Neural cell (in vitro differentiated cells): ENCODE measurements at regions not wholly inside any gene's neighbourhood (a gene's known extent, or its start where the extent isn't known, plus 50 kb on each side); places are given as distances from the start of the nearest gene placed in this dataset.

Experiments used
- CTCF ChIP-seq: fragments of 450-650 bp; IDR thresholded peaks from 2 replicates; pipeline ENCODE4 v1.5.1; 2014; ENCODE audit warnings: antibody characterized with exemption, mild to moderate bottlenecking, moderate library complexity; ENCODE audit not compliant: poor library complexity, severe bottlenecking
- EP300 ChIP-seq: fragments of 450-650 bp; conservative IDR thresholded peaks from 2 replicates; pipeline ENCODE4 v1.6.1; 2014; ENCODE audit warnings: antibody characterized with exemption, mild to moderate bottlenecking, moderate library complexity; ENCODE audit not compliant: poor library complexity, severe bottlenecking
- EZH2 ChIP-seq: fragments of 200-600, 300-800 bp; shearing (Covaris generic), sonication (generic); IDR thresholded peaks from 2 replicates; pipeline ENCODE4 v1.6.1; 2014; ENCODE audit warnings: antibody characterized with exemption, low read length, borderline replicate concordance, mild to moderate bottlenecking; ENCODE audit not compliant: insufficient read depth, poor library complexity, severe bottlenecking
- MXI1 ChIP-seq: fragments of 450-650 bp; conservative IDR thresholded peaks from 2 replicates; pipeline ENCODE4 v1.6.1; 2014; ENCODE audit warnings: antibody characterized with exemption, mild to moderate bottlenecking; ENCODE audit not compliant: poor library complexity, severe bottlenecking
- POLR2AphosphoS5 ChIP-seq: IDR thresholded peaks from 2 replicates; pipeline ENCODE4 v1.6.1; 2012
- RAD21 ChIP-seq: fragments of 450-650 bp; conservative IDR thresholded peaks from 2 replicates; pipeline ENCODE4 v1.6.1; 2014; ENCODE audit warnings: antibody characterized with exemption, mild to moderate bottlenecking, moderate library complexity
- REST ChIP-seq: IDR thresholded peaks from 2 replicates; pipeline ENCODE4 v1.6.1; 2012; ENCODE audit warnings: borderline replicate concordance
- SMC3 ChIP-seq: fragments of 450-650 bp; conservative IDR thresholded peaks from 2 replicates; pipeline ENCODE4 v1.6.1; 2014; ENCODE audit warnings: antibody characterized with exemption, mild to moderate bottlenecking, moderate library complexity; ENCODE audit not compliant: poor library complexity
- TAF1 ChIP-seq: IDR thresholded peaks from 2 replicates; pipeline ENCODE4 v1.6.1; 2012; ENCODE audit warnings: low read depth

- TF ChIP-seq CTCF, result no peak
- TF ChIP-seq EP300, result no peak
- no peak for TF ChIP-seq REST
- no peak for TF ChIP-seq POLR2AphosphoS5
- TF ChIP-seq RAD21, result no peak
- TF ChIP-seq SMC3, result no peak
- no peak for TF ChIP-seq EZH2
- no peak for TF ChIP-seq MXI1
- TF ChIP-seq TAF1, result no peak
Observed at GRCh38 chr13:29952245-29952644, 101.8 kb upstream of the UBL3 start.
